ENCODE measurements at regions not wholly inside any gene's neighbourhood (a gene's known extent, or its start where the extent isn't known, plus 50 kb on each side); places are given as distances from the start of the nearest gene placed in this dataset.
"Not testable (repeated sequence)": the region's sequence is repeated elsewhere in the genome, so short reads cannot be mapped to it uniquely, and the experiment has no call there.

DNA sequence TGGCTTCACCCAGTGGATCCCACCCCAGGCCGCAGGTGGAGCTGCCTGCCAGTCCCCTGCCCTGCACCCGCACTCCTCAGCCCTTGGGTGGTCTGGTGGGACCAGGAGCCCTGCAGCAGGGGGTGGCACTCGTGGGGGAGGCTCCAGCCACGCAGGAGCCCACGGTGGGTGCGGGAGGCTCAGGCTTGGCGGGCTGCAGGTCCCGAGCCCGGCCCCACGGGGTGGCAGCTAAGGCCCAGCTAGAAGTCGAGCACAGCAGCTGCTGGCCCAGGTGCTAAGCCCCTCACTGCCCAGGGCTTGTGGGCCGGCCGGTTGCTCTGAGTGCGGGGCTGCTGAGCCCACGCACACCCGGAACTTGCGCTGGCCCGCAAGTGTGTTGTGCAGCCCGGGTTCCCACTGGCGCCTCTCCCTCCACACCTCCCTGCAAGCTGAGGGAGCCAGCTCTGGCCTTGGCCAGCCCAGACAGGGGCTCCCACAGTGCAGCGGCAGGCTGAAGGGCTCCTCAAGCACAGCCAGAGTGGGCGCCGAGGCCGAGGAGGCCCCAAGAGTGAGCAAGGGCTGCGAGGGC, 222.6 kb upstream of the LUZP2 start:
- not testable (repeated sequence) for DNase-seq (ENCODE audit: low spot score)

DNA sequence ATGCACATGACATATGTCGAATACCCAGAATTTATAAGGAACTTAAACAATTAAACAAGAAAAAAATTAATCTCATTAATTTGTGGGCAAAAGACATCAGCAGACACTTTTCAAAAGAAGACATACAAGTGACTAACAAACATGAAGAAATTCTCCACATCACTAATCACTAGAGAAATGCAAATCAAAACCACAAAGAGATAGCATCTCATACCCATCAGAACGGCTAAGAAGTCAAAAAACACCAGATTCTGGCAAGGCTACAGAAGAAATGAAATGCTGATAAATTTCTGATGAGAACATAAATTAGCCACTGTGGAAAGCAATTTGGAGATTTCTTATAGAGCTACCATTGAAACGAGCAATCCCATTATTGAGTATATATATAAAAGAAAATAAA, 210.6 kb upstream of the LUZP2 start:
- DNase-seq (ENCODE audit: low spot score), result no peak

DNA sequence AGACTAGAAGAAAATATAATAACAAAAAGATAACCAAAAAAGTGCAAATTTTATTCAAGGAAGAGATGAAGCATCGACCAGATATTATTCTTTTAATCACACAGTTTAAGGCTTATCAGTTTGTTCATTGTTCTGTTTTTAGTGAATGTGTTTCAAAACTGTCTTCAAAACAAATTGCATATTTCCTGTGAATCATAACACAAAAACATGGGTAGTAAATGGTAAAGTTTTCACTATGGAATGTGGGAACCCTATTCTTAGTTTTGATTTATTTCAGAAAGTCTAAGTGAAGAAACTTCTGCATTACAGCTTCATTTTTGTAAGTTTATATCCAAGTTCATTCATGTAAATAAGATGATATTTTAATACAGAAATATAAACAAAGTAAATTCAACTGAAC, 207.6 kb upstream of the LUZP2 start:
- no peak for DNase-seq (ENCODE audit: low spot score)

DNA sequence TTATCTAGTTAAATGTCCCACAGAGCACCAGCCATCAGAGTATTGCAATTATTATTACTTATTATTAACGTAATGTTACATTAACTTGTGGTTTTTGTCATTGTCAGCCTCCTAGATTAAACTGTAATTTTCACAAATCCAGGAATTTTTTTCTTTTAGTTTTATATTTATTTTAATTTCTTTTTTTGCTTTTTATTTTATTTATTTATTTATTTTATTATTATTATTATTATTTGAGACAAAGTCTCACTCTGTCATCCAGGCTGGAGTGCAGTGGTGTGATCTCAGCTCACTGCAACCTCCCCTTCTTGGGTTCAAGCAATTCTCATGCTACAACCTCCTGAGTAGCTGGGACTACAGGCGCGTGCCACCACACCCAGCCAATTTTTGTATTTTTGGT, 202.9 kb upstream of the LUZP2 start:
- no peak for DNase-seq (ENCODE audit: low spot score)

DNA sequence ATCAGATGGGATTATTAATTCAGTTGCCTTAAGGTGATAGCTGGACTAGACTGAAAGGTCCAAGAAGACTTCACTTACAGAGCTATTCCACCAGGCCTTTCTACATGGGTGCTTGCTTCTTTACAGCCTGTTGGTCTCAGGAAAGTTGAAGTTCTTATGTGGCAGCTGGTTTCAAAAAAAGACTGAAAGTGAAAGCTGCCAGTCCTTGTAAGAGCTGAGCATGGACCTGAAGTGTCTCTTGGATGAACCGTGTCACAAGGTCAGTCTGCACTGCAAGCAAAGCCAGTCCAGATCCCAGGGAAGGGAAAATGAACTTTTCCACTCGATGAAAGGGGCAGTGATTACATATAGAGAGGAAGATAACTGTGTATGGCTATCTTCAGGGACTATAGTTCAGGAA, 201.5 kb upstream of the LUZP2 start:
- no peak for DNase-seq (ENCODE audit: low spot score)

DNA sequence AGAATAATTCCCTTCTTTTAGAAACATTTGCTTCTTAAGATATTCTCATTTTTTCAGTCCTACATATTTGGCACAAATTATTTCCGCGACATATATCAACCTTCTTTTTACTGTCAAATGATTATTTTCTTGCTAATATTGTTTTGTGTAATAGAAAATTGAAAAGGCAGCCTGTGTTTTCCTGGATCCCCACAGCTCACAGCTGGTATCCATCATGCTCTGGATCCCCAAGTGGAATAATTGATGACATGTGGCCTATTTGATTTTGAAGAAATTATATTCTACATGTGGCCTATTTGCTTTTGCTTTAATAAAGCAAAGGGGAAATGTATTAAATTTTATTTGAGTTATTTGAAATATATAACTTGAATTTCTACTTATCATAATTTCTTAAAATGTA, 199.4 kb upstream of the LUZP2 start:
- DNase-seq (ENCODE audit: low spot score), result no peak

DNA sequence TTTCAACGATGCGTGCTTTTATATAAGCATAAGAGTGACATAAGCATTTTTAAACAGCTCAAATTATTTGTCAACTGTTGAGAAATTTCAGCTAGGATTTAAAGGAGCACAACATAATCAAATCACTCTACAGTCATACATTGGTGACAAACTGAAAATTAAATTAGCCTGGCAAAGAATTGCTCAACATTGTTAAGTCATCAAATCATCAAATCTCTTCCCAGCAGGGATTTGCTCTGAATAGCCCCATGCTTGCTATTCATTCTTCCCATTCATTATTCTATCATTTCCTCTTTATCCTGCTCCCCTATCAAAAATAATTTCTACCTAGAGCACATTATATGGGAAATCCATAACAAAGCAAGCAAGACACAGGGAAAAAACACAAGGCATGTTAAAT, 198.7 kb upstream of the LUZP2 start:
- DNase-seq (ENCODE audit: low spot score), result no peak

DNA sequence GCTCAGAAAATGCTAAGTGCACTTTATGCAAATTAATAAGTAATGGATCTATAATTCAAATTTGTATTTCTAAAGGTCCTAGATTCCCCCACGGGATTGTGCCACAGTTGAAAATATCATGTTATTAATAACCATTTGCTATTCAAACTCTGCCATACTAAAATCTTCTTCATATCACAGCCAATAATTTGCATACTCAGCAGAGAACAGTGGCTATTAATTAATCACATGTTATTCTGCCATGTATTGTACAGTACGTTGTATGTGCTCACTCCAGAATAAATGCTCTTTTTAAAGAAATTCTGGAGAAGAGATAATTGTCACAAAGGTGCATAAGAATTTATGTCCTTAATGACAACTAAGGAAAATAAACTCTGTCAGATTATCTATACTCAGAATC, 184.9 kb upstream of the LUZP2 start:
- no peak for DNase-seq (ENCODE audit: low spot score)

DNA sequence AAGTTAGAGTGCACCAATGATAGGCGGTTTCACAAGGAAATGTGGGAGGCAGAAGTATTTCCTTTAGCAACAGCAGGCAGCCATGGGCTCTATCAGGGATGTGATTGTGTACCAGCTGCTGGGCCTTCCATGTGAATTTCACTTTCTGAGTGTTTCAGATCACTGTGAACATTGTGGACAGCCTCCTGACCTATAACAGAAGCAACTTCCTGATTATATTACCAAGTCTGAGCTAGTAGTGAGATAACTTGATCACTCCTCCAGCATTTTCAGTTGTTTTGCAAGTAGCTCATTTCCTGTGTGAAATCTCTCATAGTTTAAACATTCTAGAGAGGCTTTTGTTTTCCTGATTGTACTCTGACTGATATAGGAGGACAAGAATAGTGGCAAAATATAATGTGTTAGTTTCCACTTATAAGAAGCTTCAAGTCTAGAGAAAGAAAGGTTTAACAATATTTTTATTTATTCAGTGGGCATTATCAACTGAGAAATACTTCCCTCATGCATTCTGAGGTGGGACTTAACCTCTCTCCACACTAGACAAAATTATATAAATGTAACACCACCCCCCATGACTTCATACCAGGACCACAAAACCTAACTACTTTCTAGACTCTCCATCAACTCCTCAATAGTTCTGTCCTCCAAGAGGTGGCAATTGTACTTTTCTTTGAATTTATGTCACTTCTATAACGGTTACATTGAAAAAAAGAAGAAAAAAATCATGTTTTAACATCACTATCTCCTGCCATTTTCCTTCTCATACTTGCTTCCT, 184.2 kb upstream of the LUZP2 start:
- no peak for DNase-seq (ENCODE audit: low spot score)

DNA sequence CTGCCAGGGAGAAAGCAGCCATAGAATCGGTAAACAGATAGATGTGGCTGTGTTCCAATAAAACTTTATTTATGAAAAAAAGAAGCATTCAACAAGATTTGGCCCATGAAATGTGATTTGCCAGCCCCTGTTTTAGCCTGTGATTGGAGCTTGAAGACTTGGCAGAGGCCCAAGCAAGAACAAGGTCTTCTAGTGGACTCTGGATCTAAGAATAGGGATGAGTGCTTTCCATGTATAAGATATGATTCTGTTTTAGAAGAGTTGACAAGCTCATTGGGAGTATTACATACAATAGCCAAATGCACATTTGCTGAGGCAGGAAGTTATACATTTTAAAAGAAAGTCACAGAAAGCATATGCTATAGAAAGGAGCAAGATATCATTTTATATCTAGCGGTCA, 175.6 kb upstream of the LUZP2 start:
- DNase-seq (ENCODE audit: low spot score), result no peak

DNA sequence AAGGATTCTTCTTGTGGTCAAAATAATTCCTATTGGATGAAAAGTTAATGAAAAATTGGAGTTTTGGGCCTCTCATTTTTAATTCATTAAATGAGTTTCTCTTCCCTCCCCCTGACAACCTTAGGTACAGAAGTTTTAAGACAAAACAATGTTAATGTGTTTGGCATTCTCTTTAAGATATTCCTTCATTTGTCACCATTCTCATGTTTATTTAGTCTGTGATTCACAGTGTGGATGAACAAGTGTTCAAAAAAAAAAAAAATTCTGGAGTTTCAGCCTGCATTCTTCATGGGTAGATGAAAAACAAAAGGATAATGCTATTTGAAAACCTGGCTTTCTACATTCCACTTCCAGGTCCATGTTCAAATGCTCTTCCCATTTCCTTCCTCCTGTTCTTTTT, 172.6 kb upstream of the LUZP2 start:
- no peak for DNase-seq (ENCODE audit: low spot score)

DNA sequence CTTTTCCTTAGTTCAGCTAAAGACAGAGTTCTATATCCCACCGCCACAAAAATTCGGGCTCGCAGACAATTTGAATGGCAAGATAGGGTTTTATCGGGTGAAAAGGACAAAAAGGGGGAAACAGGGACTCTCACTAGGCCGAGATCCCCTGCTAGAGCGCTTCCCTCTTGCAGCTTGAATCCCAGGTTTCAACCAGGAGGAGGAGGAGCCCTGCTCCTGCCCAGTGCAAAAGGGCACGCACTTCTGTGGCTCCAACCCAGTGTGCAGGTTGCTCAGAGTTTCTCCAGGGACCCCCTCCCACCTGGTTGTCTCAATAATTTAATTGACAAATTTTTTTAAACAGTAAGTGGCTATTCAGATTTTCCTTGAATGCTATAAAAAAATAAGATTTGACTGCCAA, 152.6 kb upstream of the LUZP2 start:
- no peak for DNase-seq (ENCODE audit: low spot score)

DNA sequence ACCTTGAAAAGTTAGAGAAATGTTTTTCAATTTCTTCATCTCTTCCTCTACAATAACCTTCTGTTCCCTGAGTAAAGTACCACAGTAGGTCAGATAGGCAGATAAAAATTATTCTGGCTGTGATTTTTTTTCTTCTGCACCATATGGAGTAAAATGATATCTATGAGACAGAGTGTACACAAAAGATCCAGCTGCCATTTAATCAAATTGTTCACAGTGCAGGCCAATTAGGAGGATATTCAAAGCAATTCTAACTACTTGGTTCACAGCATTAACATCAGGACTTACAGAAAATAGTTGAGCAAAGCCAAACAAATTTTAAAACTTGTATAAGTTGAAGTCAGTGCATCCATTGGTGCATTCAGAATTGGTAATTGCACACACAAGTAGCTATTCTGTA, 147.9 kb upstream of the LUZP2 start:
- DNase-seq (ENCODE audit: low spot score), result no peak

DNA sequence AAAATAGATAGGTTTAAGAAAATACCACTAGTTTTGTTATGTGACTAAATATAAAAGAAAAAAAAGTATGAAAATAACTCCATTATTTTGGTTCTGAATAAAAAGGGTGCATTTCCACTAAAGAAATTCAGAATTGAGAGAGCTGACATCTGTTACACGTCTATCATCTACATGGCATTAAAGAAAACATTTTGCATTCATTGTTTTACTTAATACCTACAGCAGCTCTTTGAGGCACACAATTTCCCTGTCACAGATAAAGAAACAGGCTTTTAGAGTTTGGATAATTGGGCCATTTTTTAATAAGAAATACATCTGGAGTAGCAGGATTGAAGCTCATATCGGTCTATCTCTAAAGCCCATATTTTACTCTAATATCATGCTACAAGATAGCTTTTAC, 145.7 kb upstream of the LUZP2 start:
- no peak for DNase-seq (ENCODE audit: low spot score)

DNA sequence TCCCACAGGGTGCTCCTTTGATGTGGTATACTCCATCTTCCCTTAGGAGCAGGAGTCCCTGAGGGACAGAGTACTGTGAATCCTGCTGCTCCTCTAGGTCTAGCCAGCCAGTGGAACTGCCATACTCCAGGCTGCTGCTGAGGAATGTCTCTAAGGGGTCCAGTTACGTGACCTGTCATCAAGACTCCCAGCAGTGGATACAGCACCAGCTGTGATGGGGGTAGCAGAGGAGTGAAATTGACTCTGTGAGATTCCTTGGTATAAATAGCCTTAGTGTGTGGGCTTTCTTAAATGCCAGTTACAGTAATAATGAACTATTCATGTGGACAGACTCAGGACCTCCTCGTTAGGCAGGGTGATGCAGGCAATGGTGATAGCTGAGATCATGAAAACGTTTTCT, 140.4 kb upstream of the LUZP2 start:
- no peak for DNase-seq (ENCODE audit: low spot score)

DNA sequence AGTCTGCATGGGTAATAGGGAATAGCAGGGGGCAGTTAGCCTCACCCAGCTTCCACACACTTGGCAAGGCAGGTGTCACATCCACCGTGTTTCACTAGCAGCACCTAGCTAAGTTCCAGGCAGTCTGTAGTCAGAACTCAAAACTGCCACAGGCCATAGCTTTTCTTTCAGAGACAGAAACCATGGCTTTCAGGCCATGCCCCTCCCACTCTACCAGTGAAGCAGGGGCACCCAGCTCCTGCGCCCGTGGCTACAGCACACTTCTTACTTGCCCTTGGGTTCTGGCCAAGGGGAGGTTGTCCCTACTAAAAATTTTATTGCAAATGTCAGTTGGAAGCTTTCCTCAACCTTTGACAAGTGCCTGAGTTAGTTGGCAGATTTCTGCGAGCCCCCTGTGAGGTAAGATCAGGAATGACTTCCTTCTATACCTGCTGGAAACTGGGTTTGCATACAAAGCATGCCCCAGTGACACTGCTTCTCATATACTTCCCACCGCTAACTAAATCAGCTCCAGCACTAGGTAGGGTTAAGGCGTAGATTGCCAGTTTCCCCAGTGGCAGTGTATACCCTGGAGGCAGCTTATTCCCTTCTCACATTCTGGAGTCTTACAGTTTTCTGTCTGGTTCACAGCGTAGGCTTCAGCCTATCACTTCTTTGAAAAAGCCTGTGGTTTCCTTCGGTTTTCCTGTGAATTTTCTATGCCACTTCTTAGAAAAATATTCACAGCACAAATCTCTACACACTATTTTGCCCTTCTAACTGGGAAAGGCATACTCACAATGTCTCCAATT, 139.0 kb upstream of the LUZP2 start:
- no peak for DNase-seq (ENCODE audit: low spot score)

DNA sequence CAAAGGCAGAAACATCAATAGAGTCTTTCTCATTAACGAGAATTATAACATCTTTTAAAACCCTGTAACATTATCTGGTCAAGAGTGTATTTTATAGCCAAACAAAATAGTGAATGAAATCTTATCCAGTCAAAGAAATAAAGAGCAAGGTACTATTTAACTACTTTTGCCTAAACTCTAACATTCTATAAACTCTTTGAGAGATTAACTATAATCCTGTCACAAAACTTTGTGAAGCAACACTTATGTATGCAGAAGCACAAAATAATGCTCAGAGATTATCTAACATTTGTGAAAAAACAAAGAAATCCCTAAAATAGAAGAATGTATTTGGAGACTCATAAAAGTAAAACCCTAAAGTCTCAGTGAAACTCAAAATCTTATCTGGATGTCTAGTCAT, 124.4 kb upstream of the LUZP2 start:
- DNase-seq (ENCODE audit: low spot score), result no peak

DNA sequence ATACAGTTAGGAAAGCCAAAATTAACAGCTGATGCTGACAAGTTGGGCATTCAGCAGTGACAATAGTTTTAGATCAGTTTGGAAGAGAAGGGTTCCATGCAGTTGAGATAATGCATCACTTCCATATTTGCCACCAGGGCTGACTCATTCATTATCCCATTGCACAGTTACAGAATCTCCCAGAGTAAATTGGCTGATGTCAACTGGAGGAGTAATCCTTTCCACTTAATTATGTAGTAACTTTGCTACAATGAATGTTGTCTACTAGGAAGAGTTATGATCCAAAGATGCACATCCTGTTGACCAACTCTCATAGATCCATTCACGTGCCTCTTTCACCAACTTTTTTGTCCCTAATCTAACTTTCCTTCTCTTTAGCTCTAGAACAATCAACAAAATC, 123.3 kb upstream of the LUZP2 start:
- no peak for DNase-seq (ENCODE audit: low spot score)

DNA sequence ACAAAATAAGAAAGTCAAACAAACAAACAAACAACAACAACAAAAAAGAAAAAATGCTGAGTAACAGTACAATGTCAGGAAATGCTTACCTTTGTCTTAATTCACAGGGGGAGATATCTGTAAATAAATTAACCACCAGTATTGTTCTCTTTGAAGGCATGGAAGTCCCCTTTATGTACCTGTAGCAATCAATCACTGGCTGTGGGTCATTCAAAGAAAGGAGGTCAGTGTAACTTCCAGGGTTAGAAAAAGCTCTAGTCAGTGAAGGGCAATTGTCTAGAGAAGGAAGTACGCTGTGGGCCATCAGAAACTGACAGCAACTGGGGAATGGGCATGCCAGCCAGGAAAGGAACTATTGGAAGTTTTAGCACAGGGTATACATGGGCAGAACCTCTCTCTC, 121.5 kb upstream of the LUZP2 start:
- no peak for DNase-seq (ENCODE audit: low spot score)

DNA sequence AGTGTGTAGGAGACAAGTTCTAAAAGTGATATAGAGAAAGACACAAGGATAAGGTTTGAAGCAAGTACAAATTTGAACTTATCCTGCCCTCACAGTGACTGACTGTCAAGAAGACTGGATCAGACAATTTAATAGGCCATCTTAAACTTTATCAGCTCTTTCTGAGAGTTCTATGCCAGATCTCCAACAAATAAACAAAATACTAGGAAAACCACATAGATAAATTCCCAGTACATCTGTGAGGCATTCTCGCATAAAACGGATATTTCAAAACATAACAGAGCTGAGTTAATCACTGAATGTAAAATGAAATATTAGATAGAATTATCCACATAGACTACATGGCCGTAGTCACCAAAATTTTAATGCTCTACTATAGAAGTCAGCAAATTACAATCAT, 120.9 kb upstream of the LUZP2 start:
- DNase-seq (ENCODE audit: low spot score), result no peak

DNA sequence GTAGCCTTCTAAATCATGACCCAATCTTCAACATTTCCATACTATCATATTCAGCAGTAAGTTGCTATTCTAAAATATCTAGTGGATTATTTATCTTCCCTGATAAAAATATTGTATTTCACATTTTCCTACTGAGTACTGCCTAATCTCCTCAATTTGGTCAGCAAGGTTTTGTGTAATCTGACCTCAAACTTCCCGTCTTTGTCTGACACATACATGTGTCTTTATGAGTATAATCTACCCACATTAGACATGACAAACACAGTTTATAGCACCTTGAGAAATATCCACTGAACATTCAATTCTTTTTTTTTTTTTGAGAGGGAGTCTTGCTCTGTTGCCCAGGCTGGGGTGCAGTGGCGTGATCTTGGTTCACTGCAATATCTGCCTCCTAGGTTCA, 113.7 kb upstream of the LUZP2 start:
- no peak for DNase-seq (ENCODE audit: low spot score)

DNA sequence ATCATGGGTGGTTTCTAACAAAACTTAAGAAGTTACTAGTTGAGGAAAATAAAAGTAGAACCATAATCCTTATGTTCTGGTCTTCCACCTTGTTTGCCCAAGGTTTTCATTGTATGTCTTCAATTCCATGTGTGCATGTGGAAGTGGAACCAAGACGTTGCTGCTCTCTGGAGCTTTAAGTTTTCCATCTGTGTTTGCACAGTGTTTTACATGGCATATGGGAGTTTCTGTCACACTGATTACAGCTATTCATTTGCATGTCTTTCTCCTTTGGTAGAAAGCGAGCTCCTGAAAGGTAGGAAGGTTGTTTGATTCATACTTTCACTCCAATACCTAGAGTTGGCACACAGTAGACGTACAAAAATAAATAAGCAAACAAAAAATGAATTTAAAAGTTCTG, 112.6 kb upstream of the LUZP2 start:
- no peak for DNase-seq (ENCODE audit: low spot score)

DNA sequence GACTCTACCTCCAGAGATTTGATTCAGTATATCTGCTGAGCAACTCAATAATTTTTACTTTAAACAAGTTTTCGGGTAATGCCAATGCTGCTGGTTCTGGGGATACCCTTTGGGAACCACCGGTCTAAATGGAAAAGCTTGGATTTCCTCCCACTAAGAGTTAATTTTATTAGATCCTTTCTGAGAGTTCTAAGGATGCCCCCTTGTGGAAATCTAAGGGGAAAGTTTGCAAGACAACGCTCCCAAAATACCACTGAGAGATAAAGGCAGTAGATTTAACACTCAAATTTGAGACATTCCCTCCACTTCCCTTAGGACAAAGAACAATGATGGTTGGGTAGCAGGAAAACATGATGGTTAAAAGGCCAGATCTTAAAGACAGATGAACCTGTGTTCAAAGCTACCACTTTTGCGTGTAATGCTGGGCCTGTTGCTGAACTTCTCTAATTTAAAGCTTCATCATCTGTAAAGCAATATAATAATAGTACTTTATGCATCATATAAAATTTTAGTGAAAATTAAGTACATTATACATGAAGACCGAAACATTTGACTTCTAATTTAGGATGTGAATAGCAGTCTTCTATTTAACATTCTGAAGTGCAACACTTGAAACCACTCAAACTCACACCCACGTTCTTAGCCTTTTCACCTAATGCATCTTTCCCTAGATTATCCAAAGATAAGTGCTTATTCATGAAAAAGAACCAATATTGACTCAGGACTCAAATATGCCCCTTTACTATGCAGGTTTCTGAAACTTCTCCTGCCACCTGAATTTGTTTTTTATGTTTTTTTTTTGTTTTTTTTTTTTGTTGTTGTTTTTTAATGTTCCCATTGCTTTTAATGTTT, 110.1 kb upstream of the LUZP2 start:
- DNase-seq (ENCODE audit: low spot score), result no peak

Data from CD4-positive, alpha-beta T cell treated with Interleukin-15 for 4 hours (primary cell).